ENCODE measurements at regions not wholly inside any gene's neighbourhood (a gene's known extent, or its start where the extent isn't known, plus 50 kb on each side); places are given as distances from the start of the nearest gene placed in this dataset.
"Not testable (repeated sequence)": the region's sequence is repeated elsewhere in the genome, so short reads cannot be mapped to it uniquely, and the experiment has no call there.

GRCh38 chr16:22705799-22706198, 108.2 kb upstream of the HS3ST2 start:
- TF ChIP-seq POLR2A (IDR thresholded peaks at IDR 0.05) (no peak), CTCF (IDR thresholded peaks at IDR 0.05) (no peak), POLR2AphosphoS5 (IDR thresholded peaks at IDR 0.05) (no peak), EP300 (IDR thresholded peaks at IDR 0.05) (no peak)
- Histone ChIP-seq H3K36me3 (no peaks in the 10 kb centered on the region), H3K4me3 (no peak overlapping the region), H3K27ac (no peak overlapping the region), H3K27me3 (no peaks in the 10 kb centered on the region), H3K4me1 (peaks cover 0 to 23% (median 10%) of the 10 kb centered on the region in 4 donors), H3K9me3 (no peaks in the 10 kb centered on the region)
- WGBS, 2 donors = 48 to 74% methylated on average over 3 of the region's 3 CpGs
- no peak for DNase-seq
- intact Hi-C loops (cut with DNase I) = no loop called here

GRCh38 chr16:22710326-22710725, 103.6 kb upstream of the HS3ST2 start:
- no peak overlapping the region for H3K4me3 ChIP-seq
- no peak for DNase-seq
- TF ChIP-seq EP300 (IDR thresholded peaks at IDR 0.05) (no peak), POLR2A (IDR thresholded peaks at IDR 0.05) (no peak), CTCF (IDR thresholded peaks at IDR 0.05) (no peak), POLR2AphosphoS5 (IDR thresholded peaks at IDR 0.05) (no peak)
- no peaks in the 10 kb centered on the region for H3K27me3 ChIP-seq
- H3K27ac ChIP-seq = no peak overlapping the region
- intact Hi-C loops (cut with DNase I) = no loop called here
- peaks cover 0 to 10% (median 4%) of the 10 kb centered on the region in 4 donors for H3K4me1 ChIP-seq
- H3K9me3 ChIP-seq = peaks cover 0 to 21% (median 6%) of the 10 kb centered on the region in 4 donors
- WGBS, 2 donors = 88 to 93% methylated on average over 1 of the region's 1 CpG
- no peaks in the 10 kb centered on the region for H3K36me3 ChIP-seq

GRCh38 chr16:22711847-22712246, 102.1 kb upstream of the HS3ST2 start:
- DNase-seq = no peak
- TF ChIP-seq EP300 (IDR thresholded peaks at IDR 0.05) (no peak), POLR2AphosphoS5 (IDR thresholded peaks at IDR 0.05) (no peak)
- 92 to 94% methylated on average over 2 of the region's 2 CpGs for WGBS, 2 donors

GRCh38 chr16:22712471-22712870, 101.5 kb upstream of the HS3ST2 start:
- Histone ChIP-seq H3K27me3 (no peaks in the 10 kb centered on the region), H3K9me3 (peaks cover 0 to 21% (median 6%) of the 10 kb centered on the region in 4 donors), H3K4me1 (no peaks in the 10 kb centered on the region), H3K27ac (no peak overlapping the region), H3K4me3 (no peak overlapping the region), H3K36me3 (no peaks in the 10 kb centered on the region)
- WGBS, 2 donors = 92% methylated on average over 5 of the region's 5 CpGs
- intact Hi-C loops (cut with DNase I) = no loop called here
- no peak for TF ChIP-seq POLR2A (IDR thresholded peaks at IDR 0.05)
- TF ChIP-seq EP300 (IDR thresholded peaks at IDR 0.05) = no peak
- TF ChIP-seq CTCF (IDR thresholded peaks at IDR 0.05) = no peak
- TF ChIP-seq POLR2AphosphoS5 (IDR thresholded peaks at IDR 0.05) = no peak
- DNase-seq = no peak

More at GRCh38 chr16:22711847-22712246, 102.1 kb upstream of the HS3ST2 start:
- Histone ChIP-seq H3K36me3 (no peaks in the 10 kb centered on the region), H3K9me3 (peaks cover 0 to 21% (median 6%) of the 10 kb centered on the region in 4 donors), H3K4me3 (no peak overlapping the region), H3K27ac (no peak overlapping the region), H3K27me3 (no peaks in the 10 kb centered on the region), H3K4me1 (no peaks in the 10 kb centered on the region)
- intact Hi-C loops (cut with DNase I) = no loop called here

- H3K27ac ChIP-seq; H3K9me3 ChIP-seq; H3K27me3 ChIP-seq; DNase-seq; H3K4me3 ChIP-seq; intact Hi-C loops (cut with DNase I); H3K36me3 ChIP-seq; H3K4me1 ChIP-seq: not testable (repeated sequence)
- WGBS, 2 donors = 87 to 95% methylated on average over 2 of the region's 2 CpGs
Observed at GRCh38 chr16:22718598-22718997, 95.4 kb upstream of the HS3ST2 start.

- no peak overlapping the region for H3K27ac ChIP-seq
- no peaks in the 10 kb centered on the region for H3K27me3 ChIP-seq
- TF ChIP-seq POLR2AphosphoS5 (IDR thresholded peaks at IDR 0.05) = no peak
- TF ChIP-seq POLR2A (IDR thresholded peaks at IDR 0.05) = no peak
- no peak for TF ChIP-seq CTCF (IDR thresholded peaks at IDR 0.05)
- no peak for TF ChIP-seq EP300 (IDR thresholded peaks at IDR 0.05)
- no peaks in the 10 kb centered on the region for H3K36me3 ChIP-seq
- H3K9me3 ChIP-seq = no peaks in the 10 kb centered on the region
- H3K4me1 ChIP-seq = no peaks in the 10 kb centered on the region
- H3K4me3 ChIP-seq = no peak overlapping the region
- intact Hi-C loops (cut with DNase I) = no loop called here
- 14 to 50% methylated on average over 4 of the region's 4 CpGs for WGBS, 2 donors
- no peak for DNase-seq
Observed at GRCh38 chr16:22719945-22720344, 94.0 kb upstream of the HS3ST2 start.

All from sigmoid colon (tissue), 6 donors.